ENCODE measurements at regions not wholly inside any gene's neighbourhood (a gene's known extent, or its start where the extent isn't known, plus 50 kb on each side); places are given as distances from the start of the nearest gene placed in this dataset.
"Not testable (repeated sequence)": the region's sequence is repeated elsewhere in the genome, so short reads cannot be mapped to it uniquely, and the experiment has no call there.

- H3K27ac ChIP-seq (ENCODE audit: insufficient read depth in 1 of 2, low read depth in 1 of 2, low read length in 2 of 2, poor library complexity in 1 of 2, severe bottlenecking in 2 of 2): peak overlapping the region; percentile 74 to 90
- H3K4me3 ChIP-seq (ENCODE audit: control insufficient read depth in 1 of 7, extremely low read depth in 1 of 7, insufficient read depth in 4 of 7, low read depth in 2 of 7, low read length in 6 of 7): peak overlapping the region in 6 of 7 experiments; percentile 66 to 90 (median 80)
- ChIA-PET CTCF (interaction anchor here (1.3 to 1.9 kb wide), 4 partner anchors 9 to 40 kb away, joined by 3 to 6 read pairs (median 6); no protein-coding TSS in a partner anchor), POLR2A (interaction anchor here (0.7 kb wide), 1 partner anchor 32 kb away, joined by 3 read pairs; no protein-coding TSS in a partner anchor)
- H3K4me1 ChIP-seq (ENCODE audit: control extremely low read depth in 1 of 4, control insufficient read depth in 4 of 4, insufficient read depth in 4 of 4, low read length in 3 of 4): peaks cover 25 to 40% (median 29%) of the 10 kb centered on the region in 4 experiments
- H3K27me3 ChIP-seq (replicated peaks in 2 of 5; ENCODE audit: control insufficient read depth in 4 of 5, insufficient read depth in 5 of 5, low read length in 4 of 5): no peaks in the 10 kb centered on the region
- WGBS (ENCODE audit: insufficient coverage): 5% methylated on average over 5 of the region's 7 CpGs
- H3K36me3 ChIP-seq (ENCODE audit: control insufficient read depth in 4 of 4, insufficient read depth in 4 of 4, low read length in 3 of 4): peaks cover 0 to 36% (median 20%) of the 10 kb centered on the region in 4 experiments
- peaks cover 0 to 20% (median 3%) of the 10 kb centered on the region in 5 experiments for H3K9me3 ChIP-seq (ENCODE audit: control extremely low read depth in 1 of 5, control insufficient read depth in 4 of 5, insufficient read depth in 2 of 5, low read depth in 1 of 5, low read length in 4 of 5)
- peak in 2 of 3 donors; percentile 46 to 66 for DNase-seq
Measured at GRCh38 chr6:25137480-25137879, 141.7 kb upstream of the CARMIL1 start.

- H3K36me3 ChIP-seq (ENCODE audit: control insufficient read depth in 4 of 4, insufficient read depth in 4 of 4, low read length in 3 of 4): peaks cover 0 to 32% (median 18%) of the 10 kb centered on the region in 4 experiments
- peaks cover 25 to 40% (median 29%) of the 10 kb centered on the region in 4 experiments for H3K4me1 ChIP-seq (ENCODE audit: control extremely low read depth in 1 of 4, control insufficient read depth in 4 of 4, insufficient read depth in 4 of 4, low read length in 3 of 4)
- H3K4me3 ChIP-seq (ENCODE audit: control insufficient read depth in 1 of 7, extremely low read depth in 1 of 7, insufficient read depth in 4 of 7, low read depth in 2 of 7, low read length in 6 of 7): peak overlapping the region in 6 of 7 experiments; percentile 66 to 90 (median 80)
- WGBS (ENCODE audit: insufficient coverage): 5% methylated on average over 5 of the region's 5 CpGs
- no peak for DNase-seq
- ChIA-PET CTCF (interaction anchor here (0.6 to 1.9 kb wide), 6 partner anchors 9 to 400 kb away, joined by 3 to 6 read pairs (median 4); no protein-coding TSS in a partner anchor), POLR2A (interaction anchor here (0.6 to 0.7 kb wide), 4 partner anchors 18 to 853 kb away, joined by 3 to 4 read pairs (median 4); no protein-coding TSS in a partner anchor)
- no peaks in the 10 kb centered on the region for H3K27me3 ChIP-seq (replicated peaks in 2 of 5; ENCODE audit: control insufficient read depth in 4 of 5, insufficient read depth in 5 of 5, low read length in 4 of 5)
- peak overlapping the region; percentile 74 to 90 for H3K27ac ChIP-seq (ENCODE audit: insufficient read depth in 1 of 2, low read depth in 1 of 2, low read length in 2 of 2, poor library complexity in 1 of 2, severe bottlenecking in 2 of 2)
- H3K9me3 ChIP-seq (ENCODE audit: control extremely low read depth in 1 of 5, control insufficient read depth in 4 of 5, insufficient read depth in 2 of 5, low read depth in 1 of 5, low read length in 4 of 5): peaks cover 0 to 18% (median 3%) of the 10 kb centered on the region in 5 experiments
Measured at GRCh38 chr6:25137916-25138232, 141.3 kb upstream of the CARMIL1 start.

DNA sequence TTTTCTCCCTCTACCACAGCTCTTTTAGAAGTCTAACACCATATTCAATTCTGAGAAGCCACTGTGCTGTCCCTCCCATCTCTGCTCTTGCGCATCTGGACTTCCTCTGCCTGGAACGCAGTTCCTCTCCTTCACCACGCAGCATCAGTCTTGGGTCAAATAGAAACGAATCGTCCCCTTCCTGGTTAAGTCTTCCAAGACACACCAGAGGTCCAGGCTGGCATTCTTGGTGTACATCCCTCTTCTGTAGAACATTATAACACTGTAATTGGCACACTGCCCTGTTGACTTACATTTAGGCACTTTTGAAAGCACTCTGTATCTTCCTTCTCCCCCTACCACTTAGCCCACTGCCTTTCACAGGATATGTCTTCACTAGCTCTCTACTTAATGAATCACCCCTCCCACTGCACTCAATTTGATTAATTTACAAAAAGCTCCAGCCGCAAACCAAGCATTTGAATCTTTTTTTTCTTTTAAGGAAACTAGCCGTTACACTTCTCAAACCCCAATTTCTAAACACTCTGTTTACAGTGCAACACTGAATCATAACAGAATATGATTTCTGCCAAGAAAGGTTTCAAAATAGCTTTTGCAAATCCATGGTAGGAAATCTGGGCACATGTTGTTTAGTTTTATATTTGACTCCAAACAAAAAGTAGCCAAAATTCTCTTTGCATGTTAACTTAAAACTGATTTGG, 140.8 kb upstream of the CARMIL1 start:
- DNase-seq: peak; percentile 76 to 92 (median 84)
- Histone ChIP-seq H3K36me3 (ENCODE audit: control insufficient read depth in 4 of 4, insufficient read depth in 4 of 4, low read length in 3 of 4) (peaks cover 0 to 27% (median 16%) of the 10 kb centered on the region in 4 experiments), H3K9me3 (ENCODE audit: control extremely low read depth in 1 of 5, control insufficient read depth in 4 of 5, insufficient read depth in 2 of 5, low read depth in 1 of 5, low read length in 4 of 5) (peaks cover 0 to 14% (median 3%) of the 10 kb centered on the region in 5 experiments), H3K27me3 (replicated peaks in 2 of 5; ENCODE audit: control insufficient read depth in 4 of 5, insufficient read depth in 5 of 5, low read length in 4 of 5) (no peaks in the 10 kb centered on the region), H3K4me1 (ENCODE audit: control extremely low read depth in 1 of 4, control insufficient read depth in 4 of 4, insufficient read depth in 4 of 4, low read length in 3 of 4) (peaks cover 25 to 43% (median 29%) of the 10 kb centered on the region in 4 experiments), H3K27ac (ENCODE audit: insufficient read depth in 1 of 2, low read depth in 1 of 2, low read length in 2 of 2, poor library complexity in 1 of 2, severe bottlenecking in 2 of 2) (peak overlapping the region; percentile 74 to 90), H3K4me3 (ENCODE audit: control insufficient read depth in 1 of 7, extremely low read depth in 1 of 7, insufficient read depth in 4 of 7, low read depth in 2 of 7, low read length in 6 of 7) (peak overlapping the region in 6 of 7 experiments; percentile 66 to 90 (median 80))
- ChIA-PET POLR2A (interaction anchor here (0.6 to 0.7 kb wide), 4 partner anchors 17 to 853 kb away, joined by 3 to 4 read pairs (median 4); no protein-coding TSS in a partner anchor), CTCF (interaction anchor here (0.6 to 1.9 kb wide), 8 partner anchors 9 to 400 kb away, joined by 3 to 6 read pairs (median 4); no protein-coding TSS in a partner anchor)
- WGBS (ENCODE audit: insufficient coverage): 0% methylated on average over 6 of the region's 7 CpGs

DNA sequence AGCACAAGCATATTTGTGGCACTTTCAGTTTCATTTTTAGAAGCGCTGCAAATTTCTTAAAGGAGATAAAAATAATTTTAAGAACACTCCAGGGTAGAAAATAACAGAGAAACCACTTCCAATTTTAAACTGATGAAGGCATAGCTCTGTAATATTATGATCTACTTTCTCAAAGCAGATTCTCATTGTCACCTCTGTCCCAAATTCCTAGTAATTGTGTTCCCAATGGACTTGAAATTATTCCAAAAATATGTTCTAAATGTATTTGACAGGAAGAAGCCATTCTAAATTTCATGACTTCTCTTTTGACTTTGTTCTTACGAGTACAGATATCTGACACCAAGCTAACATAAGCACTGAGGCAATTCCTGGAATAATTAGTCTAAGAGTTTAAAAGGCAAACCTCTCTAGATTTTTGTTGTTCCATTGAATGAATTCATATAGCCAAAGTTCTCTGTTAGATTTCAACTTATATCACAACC, 140.2 kb upstream of the CARMIL1 start:
- ChIA-PET CTCF (interaction anchor here (1.0 to 1.9 kb wide), 6 partner anchors 8 to 84 kb away, joined by 3 to 6 read pairs (median 4); no protein-coding TSS in a partner anchor), POLR2A (no interaction called here)
- Histone ChIP-seq H3K27me3 (replicated peaks in 2 of 5; ENCODE audit: control insufficient read depth in 4 of 5, insufficient read depth in 5 of 5, low read length in 4 of 5) (no peaks in the 10 kb centered on the region), H3K4me3 (ENCODE audit: control insufficient read depth in 1 of 7, extremely low read depth in 1 of 7, insufficient read depth in 4 of 7, low read depth in 2 of 7, low read length in 6 of 7) (peak overlapping the region in 6 of 7 experiments; percentile 66 to 90 (median 80)), H3K9me3 (ENCODE audit: control extremely low read depth in 1 of 5, control insufficient read depth in 4 of 5, insufficient read depth in 2 of 5, low read depth in 1 of 5, low read length in 4 of 5) (peaks cover 0 to 8% (median 3%) of the 10 kb centered on the region in 5 experiments), H3K4me1 (ENCODE audit: control extremely low read depth in 1 of 4, control insufficient read depth in 4 of 4, insufficient read depth in 4 of 4, low read length in 3 of 4) (peaks cover 25 to 45% (median 29%) of the 10 kb centered on the region in 4 experiments), H3K27ac (ENCODE audit: insufficient read depth in 1 of 2, low read depth in 1 of 2, low read length in 2 of 2, poor library complexity in 1 of 2, severe bottlenecking in 2 of 2) (peak overlapping the region; percentile 74 to 90), H3K36me3 (ENCODE audit: control insufficient read depth in 4 of 4, insufficient read depth in 4 of 4, low read length in 3 of 4) (peaks cover 0 to 21% (median 13%) of the 10 kb centered on the region in 4 experiments)
- WGBS (ENCODE audit: insufficient coverage): no CpG with 5 or more reads among the region's 2 CpGs
- DNase-seq: no peak

DNA sequence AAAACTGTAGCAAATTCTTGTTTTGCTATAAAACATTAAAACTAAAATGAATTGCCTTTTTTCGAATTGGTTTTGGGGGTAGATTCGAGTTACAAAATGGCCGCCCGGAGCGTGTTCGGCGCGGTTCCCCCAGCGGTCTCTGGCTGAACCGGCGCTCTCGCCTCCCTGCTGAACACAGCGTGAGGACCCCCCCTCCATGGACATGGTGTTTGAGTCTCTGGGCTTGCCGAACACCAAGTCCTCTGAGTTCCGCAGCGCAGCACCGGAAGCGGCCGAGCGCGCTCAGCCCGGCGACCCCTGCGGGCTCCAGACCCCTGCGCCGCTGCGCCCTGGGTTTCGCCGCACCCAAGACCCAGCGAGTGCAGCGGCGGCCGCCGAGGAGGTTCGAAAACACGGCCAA, 139.6 kb upstream of the CARMIL1 start:
- peak overlapping the region in 3 of 7 experiments; percentile 66 to 90 (median 71) for H3K4me3 ChIP-seq (ENCODE audit: control insufficient read depth in 1 of 7, extremely low read depth in 1 of 7, insufficient read depth in 4 of 7, low read depth in 2 of 7, low read length in 6 of 7)
- WGBS (ENCODE audit: insufficient coverage): 89% methylated on average over 36 of the region's 36 CpGs

GRCh38 chr6:25142506-25142905, 136.7 kb upstream of the CARMIL1 start:
- no peaks in the 10 kb centered on the region for H3K27me3 ChIP-seq (replicated peaks in 2 of 5; ENCODE audit: control insufficient read depth in 4 of 5, insufficient read depth in 5 of 5, low read length in 4 of 5)
- peaks cover 12 to 34% (median 23%) of the 10 kb centered on the region in 4 experiments for H3K4me1 ChIP-seq (ENCODE audit: control extremely low read depth in 1 of 4, control insufficient read depth in 4 of 4, insufficient read depth in 4 of 4, low read length in 3 of 4)
- no peaks in the 10 kb centered on the region for H3K36me3 ChIP-seq (ENCODE audit: control insufficient read depth in 4 of 4, insufficient read depth in 4 of 4, low read length in 3 of 4)
- no peaks in the 10 kb centered on the region for H3K9me3 ChIP-seq (ENCODE audit: control extremely low read depth in 1 of 5, control insufficient read depth in 4 of 5, insufficient read depth in 2 of 5, low read depth in 1 of 5, low read length in 4 of 5)
- ChIA-PET CTCF (interaction anchor here (1.0 to 1.4 kb wide), 3 partner anchors 9 to 14 kb away, joined by 3 to 4 read pairs (median 3); no protein-coding TSS in a partner anchor), POLR2A (no interaction called here)
- 100% methylated on average over 1 of the region's 2 CpGs for WGBS (ENCODE audit: insufficient coverage)
- no peak overlapping the region for H3K27ac ChIP-seq (ENCODE audit: insufficient read depth in 1 of 2, low read depth in 1 of 2, low read length in 2 of 2, poor library complexity in 1 of 2, severe bottlenecking in 2 of 2)
- DNase-seq: no peak
- no peak overlapping the region for H3K4me3 ChIP-seq (ENCODE audit: control insufficient read depth in 1 of 7, extremely low read depth in 1 of 7, insufficient read depth in 4 of 7, low read depth in 2 of 7, low read length in 6 of 7)

More for the DNA sequence above, 139.6 kb upstream of the CARMIL1 start:
- H3K36me3 ChIP-seq (ENCODE audit: control insufficient read depth in 4 of 4, insufficient read depth in 4 of 4, low read length in 3 of 4): peaks cover 0 to 15% (median 9%) of the 10 kb centered on the region in 4 experiments
- POLR2A ChIA-PET; H3K9me3 ChIP-seq (ENCODE audit: control extremely low read depth in 1 of 5, control insufficient read depth in 4 of 5, insufficient read depth in 2 of 5, low read depth in 1 of 5, low read length in 4 of 5); DNase-seq; H3K27me3 ChIP-seq (replicated peaks in 2 of 5; ENCODE audit: control insufficient read depth in 4 of 5, insufficient read depth in 5 of 5, low read length in 4 of 5): not testable (repeated sequence)
- CTCF ChIA-PET: interaction anchor here (1.7 kb wide), 1 partner anchor 10 kb away, joined by 3 read pairs; no protein-coding TSS in a partner anchor
- peak overlapping the region; percentile 74 to 90 for H3K27ac ChIP-seq (ENCODE audit: insufficient read depth in 1 of 2, low read depth in 1 of 2, low read length in 2 of 2, poor library complexity in 1 of 2, severe bottlenecking in 2 of 2)
- peaks cover 25 to 45% (median 29%) of the 10 kb centered on the region in 4 experiments for H3K4me1 ChIP-seq (ENCODE audit: control extremely low read depth in 1 of 4, control insufficient read depth in 4 of 4, insufficient read depth in 4 of 4, low read length in 3 of 4)

Data from common myeloid progenitor, CD34-positive (primary cell).